Fibroblast of skin of back (primary cell): ENCODE measurements at regions not wholly inside any gene's neighbourhood (a gene's known extent, or its start where the extent isn't known, plus 50 kb on each side); places are given as distances from the start of the nearest gene placed in this dataset.
"Not testable (repeated sequence)": the region's sequence is repeated elsewhere in the genome, so short reads cannot be mapped to it uniquely, and the experiment has no call there.

ENCODE experiments used
- DNase-seq: peaks from one replicate; pipeline ENCODE4 v3.0.0-alpha.2; 2013

GRCh38 chr2:172262486-172262885 is 159.8 kb upstream of the DLX2 start:
- DNase-seq = no peak

- DNase-seq = not testable (repeated sequence)
These were observed 162.1 kb upstream of the DLX2 start for GRCh38 chr2:172264820-172265219.

- DNase-seq = not testable (repeated sequence)
These were observed 157.7 kb upstream of the ITGA6 start for GRCh38 chr2:172269507-172270244.

GRCh38 chr2:172270278-172271079 is 156.9 kb upstream of the ITGA6 start:
- no peak for DNase-seq

GRCh38 chr2:172273910-172274571 is 153.3 kb upstream of the ITGA6 start:
- DNase-seq = no peak

GRCh38 chr2:172275239-172275638 is 152.1 kb upstream of the ITGA6 start:
- DNase-seq = no peak

- DNase-seq = no peak
These were observed 150.4 kb upstream of the ITGA6 start for GRCh38 chr2:172276961-172277360.

- no peak for DNase-seq
These were observed 148.7 kb upstream of the ITGA6 start for GRCh38 chr2:172278667-172279066.

GRCh38 chr2:172279214-172279613 is 148.2 kb upstream of the ITGA6 start:
- DNase-seq = no peak

- DNase-seq = no peak
These were observed 147.6 kb upstream of the ITGA6 start for GRCh38 chr2:172279813-172280212.

- no peak for DNase-seq
These were observed 146.6 kb upstream of the ITGA6 start for GRCh38 chr2:172280571-172281361.

GRCh38 chr2:172281648-172282570 is 145.5 kb upstream of the ITGA6 start:
- peak; percentile 92 for DNase-seq

- DNase-seq = peak; percentile 97
These were observed 144.4 kb upstream of the ITGA6 start for GRCh38 chr2:172282944-172283343.

GRCh38 chr2:172283476-172283875 is 143.9 kb upstream of the ITGA6 start:
- DNase-seq = peak; percentile 55

GRCh38 chr2:172284209-172284608 is 143.2 kb upstream of the ITGA6 start:
- DNase-seq = no peak

GRCh38 chr2:172285010-172285621 is 142.3 kb upstream of the ITGA6 start:
- peak; percentile 78 for DNase-seq

GRCh38 chr2:172285760-172286159 is 141.6 kb upstream of the ITGA6 start:
- no peak for DNase-seq

GRCh38 chr2:172287190-172287589 is 140.2 kb upstream of the ITGA6 start:
- DNase-seq = no peak

GRCh38 chr2:172287605-172288315 is 139.6 kb upstream of the ITGA6 start:
- DNase-seq = no peak

GRCh38 chr2:172288603-172289002 is 138.8 kb upstream of the ITGA6 start:
- DNase-seq = peak; percentile 28
